ENCODE measurements at regions not wholly inside any gene's neighbourhood (a gene's known extent, or its start where the extent isn't known, plus 50 kb on each side); places are given as distances from the start of the nearest gene placed in this dataset.

GRCh38 chr6:130693944-130694343, 133.3 kb upstream of the SMLR1 start:
- TF ChIP-seq EZH2 (IDR thresholded peaks at IDR 0.05) (no peak), POLR2AphosphoS5 (IDR thresholded peaks at IDR 0.05; ENCODE audit: borderline replicate concordance, low read depth, low read length) (no peak)
